Glutamatergic neuron (in vitro differentiated cells): ENCODE measurements at regions not wholly inside any gene's neighbourhood (a gene's known extent, or its start where the extent isn't known, plus 50 kb on each side); places are given as distances from the start of the nearest gene placed in this dataset.

ENCODE experiments used
- DNase-seq: peaks from one replicate; pipeline ENCODE4 v3.0.0; 2022
- H3K27ac Mint-ChIP-seq: one replicate; pipeline ENCODE4 v1.8.0; 2020; ENCODE audit warnings: mild to moderate bottlenecking, mixed read lengths, inconsistent platforms; ENCODE audit not compliant: unreplicated experiment
- H3K27me3 Mint-ChIP-seq: one replicate; pipeline ENCODE4 v1.8.0; 2020; ENCODE audit warnings: mild to moderate bottlenecking, moderate library complexity, mixed read lengths, inconsistent platforms; ENCODE audit not compliant: unreplicated experiment
- H3K36me3 Mint-ChIP-seq: one replicate; pipeline ENCODE4 v1.8.0; 2020; ENCODE audit warnings: mild to moderate bottlenecking, mixed read lengths, inconsistent platforms; ENCODE audit not compliant: unreplicated experiment
- H3K4me1 Mint-ChIP-seq: one replicate; pipeline ENCODE4 v1.8.0; 2020; ENCODE audit warnings: mild to moderate bottlenecking, low read depth, mixed read lengths, inconsistent platforms; ENCODE audit not compliant: unreplicated experiment
- H3K4me3 Mint-ChIP-seq: one replicate; pipeline ENCODE4 v1.8.0; 2020; ENCODE audit warnings: mild to moderate bottlenecking, mixed read lengths, inconsistent platforms; ENCODE audit not compliant: unreplicated experiment
- H3K9me3 Mint-ChIP-seq: one replicate; pipeline ENCODE4 v1.8.0; 2020; ENCODE audit warnings: mild to moderate bottlenecking, moderate library complexity, mixed read lengths, inconsistent platforms; ENCODE audit not compliant: unreplicated experiment
- CTCF ChIP-seq: fragments of 200-600 bp; sonication (generic); IDR thresholded peaks from one replicate; pipeline ENCODE4 v1.5.0; 2021; ENCODE audit not compliant: partially characterized antibody, unreplicated experiment

GRCh38 chr13:34021619-34022018, 203.7 kb downstream of the RFC3 start:
- Mint-ChIP-seq H3K27me3 (no peaks in the 10 kb centered on the region), H3K36me3 (peaks cover 7% of the 10 kb centered on the region), H3K4me1 (no peaks in the 10 kb centered on the region), H3K27ac (no peak overlapping the region), H3K9me3 (no peaks in the 10 kb centered on the region), H3K4me3 (no peak overlapping the region)
- no peak for DNase-seq
- no peak for TF ChIP-seq CTCF

DNA sequence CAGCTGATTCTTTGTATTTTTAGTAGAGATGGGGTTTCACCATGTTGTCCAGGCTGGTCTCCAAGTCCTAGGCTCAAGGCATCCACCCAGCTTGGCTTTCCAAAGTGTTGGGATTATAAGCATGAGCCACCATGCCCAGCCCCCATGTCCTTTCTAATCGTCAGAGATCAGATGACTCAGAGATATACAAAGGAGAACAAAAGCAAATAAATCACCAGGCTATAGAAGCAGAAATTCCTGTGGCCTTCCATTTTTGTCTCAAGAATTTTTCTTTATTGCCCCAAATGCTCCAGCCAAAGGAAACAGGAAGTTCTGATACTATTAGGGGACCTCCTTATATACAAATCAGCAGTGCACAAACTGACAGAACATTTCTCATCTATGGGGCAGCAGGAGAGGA, 207.8 kb downstream of the RFC3 start:
- Mint-ChIP-seq H3K4me3 (no peak overlapping the region), H3K9me3 (peaks cover 3% of the 10 kb centered on the region), H3K27ac (no peak overlapping the region), H3K27me3 (peaks cover 2% of the 10 kb centered on the region), H3K4me1 (no peaks in the 10 kb centered on the region), H3K36me3 (peaks cover 7% of the 10 kb centered on the region)
- DNase-seq, result no peak
- TF ChIP-seq CTCF, result no peak

DNA sequence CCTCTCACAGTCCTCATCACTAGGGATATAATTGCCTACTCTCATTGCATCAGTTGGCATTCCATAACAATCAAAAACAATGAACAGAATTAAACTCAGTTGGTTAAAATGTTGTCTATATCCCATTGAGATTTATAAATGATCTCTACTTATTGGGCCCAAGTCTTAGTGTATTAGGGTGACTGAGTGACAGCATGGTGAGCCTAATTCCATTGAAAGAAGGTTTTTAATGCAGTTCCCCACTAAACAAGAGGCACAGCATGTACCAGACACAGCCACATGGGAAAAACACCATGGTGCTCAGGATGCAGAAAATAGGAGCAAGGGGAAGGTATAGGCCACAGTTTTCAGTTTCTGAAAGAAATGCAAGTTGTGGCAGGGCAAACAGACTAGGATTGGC, 208.4 kb downstream of the RFC3 start:
- no peak for TF ChIP-seq CTCF

GRCh38 chr13:34028496-34029442, 210.8 kb downstream of the RFC3 start:
- H3K36me3 Mint-ChIP-seq, result peaks cover 5% of the 10 kb centered on the region
- H3K4me1 Mint-ChIP-seq, result no peaks in the 10 kb centered on the region
- no peak overlapping the region for H3K27ac Mint-ChIP-seq
- H3K27me3 Mint-ChIP-seq, result peaks cover 2% of the 10 kb centered on the region
- TF ChIP-seq CTCF, result no peak
- H3K9me3 Mint-ChIP-seq, result peaks cover 3% of the 10 kb centered on the region
- H3K4me3 Mint-ChIP-seq, result no peak overlapping the region
- no peak for DNase-seq

More for the DNA sequence above, 208.4 kb downstream of the RFC3 start:
- H3K36me3 Mint-ChIP-seq, result peaks cover 6% of the 10 kb centered on the region
- no peak overlapping the region for H3K4me3 Mint-ChIP-seq
- H3K27ac Mint-ChIP-seq, result no peak overlapping the region
- peaks cover 3% of the 10 kb centered on the region for H3K9me3 Mint-ChIP-seq
- H3K27me3 Mint-ChIP-seq, result peaks cover 2% of the 10 kb centered on the region
- H3K4me1 Mint-ChIP-seq, result no peaks in the 10 kb centered on the region
- no peak for DNase-seq

DNA sequence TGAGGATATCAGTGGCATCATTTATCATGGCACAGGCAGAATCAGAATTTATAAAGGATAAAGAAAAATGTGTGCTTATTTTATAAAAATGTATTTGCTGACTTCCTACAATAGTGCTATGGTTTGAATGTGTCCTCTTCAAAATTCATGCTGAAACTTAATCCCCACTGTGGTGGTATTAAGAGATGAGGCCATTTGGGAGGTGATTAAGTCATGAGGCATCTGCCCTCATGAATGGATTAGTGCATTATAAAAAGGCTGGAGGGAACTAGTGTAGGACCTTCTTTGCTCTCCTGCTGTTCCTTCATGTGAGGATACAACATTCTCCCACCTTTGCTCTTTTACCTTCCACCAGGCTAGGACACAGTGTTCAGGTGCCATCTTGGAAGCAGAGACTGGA, 212.8 kb downstream of the RFC3 start:
- Mint-ChIP-seq H3K9me3 (peaks cover 3% of the 10 kb centered on the region), H3K27ac (no peak overlapping the region), H3K4me3 (no peak overlapping the region), H3K4me1 (no peaks in the 10 kb centered on the region), H3K27me3 (peaks cover 2% of the 10 kb centered on the region), H3K36me3 (peaks cover 10% of the 10 kb centered on the region)
- DNase-seq, result no peak
- no peak for TF ChIP-seq CTCF
